Esophagus muscularis mucosa (tissue), 4 donors: ENCODE measurements at regions not wholly inside any gene's neighbourhood (a gene's known extent, or its start where the extent isn't known, plus 50 kb on each side); places are given as distances from the start of the nearest gene placed in this dataset.
"Not testable (repeated sequence)": the region's sequence is repeated elsewhere in the genome, so short reads cannot be mapped to it uniquely, and the experiment has no call there.

Experiments
- DNase-seq: peaks from one replicate; pipeline ENCODE4 v3.0.0-alpha.2; 2017; ENCODE audit errors: extremely low spot score
- H3K27ac ChIP-seq, 4 donors: fragments of 200-600 bp; sonication (generic); replicated peaks in 1 of 4; 1 replicate in 3 of 4; 2 replicates in 1 of 4; pipeline ENCODE4 v1.5.1; 2016 to 2019; ENCODE audit warnings: mild to moderate bottlenecking in 1 of 4
- H3K27me3 ChIP-seq, 4 donors: fragments of 200-600 bp; sonication (generic); one replicate each; pipeline versions ENCODE4 v1.5.1 to v1.6.0; 2016 to 2019
- H3K36me3 ChIP-seq, 4 donors: fragments of 200-600 bp; sonication (generic); one replicate each; pipeline ENCODE4 v1.5.1; 2016 to 2019
- H3K4me1 ChIP-seq, 4 donors: fragments of 200-600 bp; sonication (generic); one replicate each; pipeline ENCODE4 v1.5.1; 2016 to 2019
- H3K4me3 ChIP-seq, 4 donors: fragments of 200-600 bp; sonication (generic); 1 replicate in 2 of 4; 2 replicates in 2 of 4; pipeline ENCODE4 v1.5.1; 2016 to 2019; ENCODE audit warnings: mild to moderate bottlenecking in 4 of 4, moderate library complexity in 1 of 4
- H3K9me3 ChIP-seq, 4 donors: fragments of 200-600 bp; sonication (generic); 1 replicate in 3 of 4; 2 replicates in 1 of 4; pipeline ENCODE4 v1.5.1; 2016 to 2019
- EP300 ChIP-seq: sonication (generic); formaldehyde crosslinking; IDR thresholded peaks from one replicate; pipeline ENCODE4 v1.6.1; 2017; ENCODE audit warnings: antibody characterized with exemption
- POLR2A ChIP-seq: fragments of 450-650 bp; IDR thresholded peaks from one replicate; pipeline ENCODE4 v1.6.1; 2017; ENCODE audit warnings: antibody characterized with exemption, moderate library complexity, mild to moderate bottlenecking, low read depth
- POLR2AphosphoS5 ChIP-seq, 2 donors: sonication (generic); formaldehyde crosslinking; IDR thresholded peaks; one replicate each; pipeline ENCODE4 v1.6.1; 2017; ENCODE audit warnings: antibody characterized with exemption in 2 of 2
- WGBS: methylation state at CpG from one replicate; pipeline ENCODE4 v1.1.5; 2018; 5-methylcytosine and 5-hydroxymethylcytosine counted together
- intact Hi-C: fragments of 100-400 bp; cut with DNase I; formaldehyde crosslinking; loops from one replicate; pipeline ENCODE4 v1.15.1; 2023
- TF ChIP-seq, protein P1 (sequence below), 3 experiments: fragments of 200-600 bp in 2 of 3; fragments of 450-650 bp in 1 of 3; sonication (generic) in 2 of 3; IDR thresholded peaks; one replicate each; pipeline ENCODE4 v1.5.1; 2017 to 2019; ENCODE audit warnings: antibody characterized with exemption in 3 of 3, mild to moderate bottlenecking in 2 of 3, moderate library complexity in 1 of 3

- 100% methylated on average over 1 of the region's 1 CpG for WGBS
- TF ChIP-seq POLR2AphosphoS5 (IDR thresholded peaks at IDR 0.05) (no peak), EP300 (no peak), POLR2A (no peak)
- TF ChIP-seq, protein P1, sequence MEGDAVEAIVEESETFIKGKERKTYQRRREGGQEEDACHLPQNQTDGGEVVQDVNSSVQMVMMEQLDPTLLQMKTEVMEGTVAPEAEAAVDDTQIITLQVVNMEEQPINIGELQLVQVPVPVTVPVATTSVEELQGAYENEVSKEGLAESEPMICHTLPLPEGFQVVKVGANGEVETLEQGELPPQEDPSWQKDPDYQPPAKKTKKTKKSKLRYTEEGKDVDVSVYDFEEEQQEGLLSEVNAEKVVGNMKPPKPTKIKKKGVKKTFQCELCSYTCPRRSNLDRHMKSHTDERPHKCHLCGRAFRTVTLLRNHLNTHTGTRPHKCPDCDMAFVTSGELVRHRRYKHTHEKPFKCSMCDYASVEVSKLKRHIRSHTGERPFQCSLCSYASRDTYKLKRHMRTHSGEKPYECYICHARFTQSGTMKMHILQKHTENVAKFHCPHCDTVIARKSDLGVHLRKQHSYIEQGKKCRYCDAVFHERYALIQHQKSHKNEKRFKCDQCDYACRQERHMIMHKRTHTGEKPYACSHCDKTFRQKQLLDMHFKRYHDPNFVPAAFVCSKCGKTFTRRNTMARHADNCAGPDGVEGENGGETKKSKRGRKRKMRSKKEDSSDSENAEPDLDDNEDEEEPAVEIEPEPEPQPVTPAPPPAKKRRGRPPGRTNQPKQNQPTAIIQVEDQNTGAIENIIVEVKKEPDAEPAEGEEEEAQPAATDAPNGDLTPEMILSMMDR (IDR thresholded peaks at IDR 0.05): no peak
- Histone ChIP-seq H3K4me1 (no peaks in the 10 kb centered on the region), H3K9me3 (no peaks in the 10 kb centered on the region), H3K27ac (no peak overlapping the region), H3K27me3 (no peaks in the 10 kb centered on the region), H3K4me3 (no peak overlapping the region), H3K36me3 (no peaks in the 10 kb centered on the region)
- DNase-seq: no peak
- intact Hi-C loops: no loop called here
Measured at GRCh38 chr10:33968983-33969382, 634.5 kb upstream of the NRP1 start.

- intact Hi-C loops: no loop called here
- 94% methylated on average over 5 of the region's 5 CpGs for WGBS
- H3K27ac ChIP-seq: no peak overlapping the region
- no peaks in the 10 kb centered on the region for H3K9me3 ChIP-seq
- no peaks in the 10 kb centered on the region for H3K4me1 ChIP-seq
- TF ChIP-seq POLR2A: no peak
- TF ChIP-seq POLR2AphosphoS5 (IDR thresholded peaks at IDR 0.05): no peak
- TF ChIP-seq EP300: no peak
- TF ChIP-seq, protein P1 (IDR thresholded peaks at IDR 0.05): no peak
- DNase-seq: no peak
- no peaks in the 10 kb centered on the region for H3K36me3 ChIP-seq
- no peak overlapping the region for H3K4me3 ChIP-seq
- no peaks in the 10 kb centered on the region for H3K27me3 ChIP-seq
Measured at GRCh38 chr10:33967606-33968120, 633.2 kb upstream of the NRP1 start.

DNA sequence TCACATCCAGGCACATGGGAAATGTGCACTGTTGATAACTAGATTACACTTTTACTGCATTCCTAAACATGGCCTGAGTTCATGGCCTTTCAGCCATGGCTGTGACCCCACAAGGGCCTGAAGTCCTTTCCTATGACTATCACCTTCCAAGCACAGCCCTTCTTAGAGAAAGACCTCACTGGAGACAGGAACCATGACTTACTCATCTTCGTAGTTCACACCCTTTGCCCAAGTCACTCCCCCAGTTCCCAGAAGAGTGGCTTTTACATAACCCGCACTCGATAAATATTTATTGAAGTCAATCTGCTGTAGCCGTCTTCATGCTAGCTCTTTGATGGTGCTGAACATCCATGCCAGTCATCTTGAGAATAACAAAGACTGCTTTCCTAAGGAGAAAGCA is 632.5 kb upstream of the NRP1 start:
- Histone ChIP-seq H3K27me3 (no peaks in the 10 kb centered on the region), H3K4me3 (no peak overlapping the region), H3K9me3 (no peaks in the 10 kb centered on the region), H3K27ac (no peak overlapping the region), H3K4me1 (no peaks in the 10 kb centered on the region), H3K36me3 (no peaks in the 10 kb centered on the region)
- 88% methylated on average over 4 of the region's 4 CpGs for WGBS
- DNase-seq: no peak
- no peak for TF ChIP-seq POLR2AphosphoS5 (IDR thresholded peaks at IDR 0.05)
- TF ChIP-seq, protein P1 (IDR thresholded peaks at IDR 0.05): no peak
- TF ChIP-seq POLR2A: no peak
- no peak for TF ChIP-seq EP300
- intact Hi-C loops: no loop called here

DNA sequence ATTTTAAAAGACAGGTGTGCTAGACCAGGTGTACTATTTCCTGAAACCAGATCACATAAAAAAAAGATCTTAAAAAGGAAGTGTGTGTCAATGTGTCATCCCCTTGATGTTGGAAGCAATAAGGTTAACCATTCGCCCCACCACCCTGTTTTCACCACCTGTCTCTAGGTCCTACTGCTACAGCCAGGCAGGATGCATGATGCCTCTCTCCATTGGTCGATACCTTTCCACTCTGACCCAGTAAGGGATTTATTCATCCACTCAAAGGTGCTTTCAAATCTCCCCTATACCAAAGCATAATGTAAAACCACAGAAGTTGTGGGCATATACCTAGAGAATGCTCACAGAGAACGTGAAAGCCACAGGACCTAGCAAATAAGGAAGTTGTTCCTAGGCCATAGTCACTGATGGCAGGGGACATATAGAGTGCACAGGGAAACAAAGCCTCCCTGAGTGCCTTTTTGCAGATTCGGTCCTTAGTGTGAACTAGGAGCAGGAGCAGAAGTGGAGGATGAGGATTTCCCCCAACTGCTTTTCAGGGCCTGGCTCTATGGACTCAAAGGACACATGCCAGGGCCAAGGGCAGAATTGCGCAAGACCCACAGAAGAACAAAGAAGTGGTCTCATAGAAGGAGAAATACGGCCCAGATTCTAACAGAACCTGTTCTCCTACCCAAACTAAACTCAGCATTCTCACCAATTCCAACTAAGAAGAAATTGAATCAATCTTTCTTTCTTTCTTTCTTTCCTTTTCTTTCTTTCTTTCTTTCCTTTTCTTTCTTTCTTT is 631.5 kb upstream of the NRP1 start:
- Histone ChIP-seq H3K36me3 (no peaks in the 10 kb centered on the region), H3K27ac (no peak overlapping the region), H3K27me3 (no peaks in the 10 kb centered on the region), H3K9me3 (no peaks in the 10 kb centered on the region), H3K4me1 (no peaks in the 10 kb centered on the region), H3K4me3 (no peak overlapping the region)
- 85% methylated on average over 6 of the region's 6 CpGs for WGBS
- TF ChIP-seq POLR2AphosphoS5 (IDR thresholded peaks at IDR 0.05): no peak
- no peak for TF ChIP-seq EP300
- TF ChIP-seq, protein P1 (IDR thresholded peaks at IDR 0.05): no peak
- no peak for TF ChIP-seq POLR2A
- DNase-seq: no peak
- intact Hi-C loops: no loop called here

DNA sequence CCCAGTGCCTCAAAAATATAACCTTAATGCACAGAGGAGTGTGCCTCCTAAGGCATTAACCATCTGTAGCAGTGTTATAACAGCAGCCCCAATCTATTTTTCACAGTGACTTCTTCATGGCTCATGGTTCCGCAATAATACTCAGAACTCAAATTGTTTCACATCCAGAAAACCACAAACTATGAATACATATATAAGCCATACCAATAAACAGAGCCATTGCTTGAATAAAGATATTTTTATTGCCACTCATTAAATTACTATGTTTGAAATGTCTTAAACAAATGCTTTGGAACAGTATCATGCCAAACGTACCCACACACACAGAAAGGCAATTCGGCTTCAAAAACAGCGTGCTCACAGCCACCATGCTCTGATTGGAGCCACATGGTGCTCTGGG is 629.3 kb upstream of the NRP1 start:
- TF ChIP-seq EP300 (no peak), POLR2A (no peak), POLR2AphosphoS5 (IDR thresholded peaks at IDR 0.05) (no peak)
- TF ChIP-seq, protein P1 (IDR thresholded peaks at IDR 0.05): no peak
- WGBS: 94% methylated on average over 4 of the region's 4 CpGs
- no peak overlapping the region for H3K4me3 ChIP-seq
- no peak for DNase-seq
- H3K27me3 ChIP-seq: no peaks in the 10 kb centered on the region
- H3K9me3 ChIP-seq: no peaks in the 10 kb centered on the region
- intact Hi-C loops: no loop called here
- no peaks in the 10 kb centered on the region for H3K36me3 ChIP-seq
- no peaks in the 10 kb centered on the region for H3K4me1 ChIP-seq
- no peak overlapping the region for H3K27ac ChIP-seq

- H3K9me3 ChIP-seq, H3K4me1 ChIP-seq, H3K27me3 ChIP-seq, H3K4me3 ChIP-seq, H3K36me3 ChIP-seq, intact Hi-C loops, DNase-seq, H3K27ac ChIP-seq: not testable (repeated sequence)
- 88% methylated on average over 4 of the region's 4 CpGs for WGBS
Measured at GRCh38 chr10:33956322-33956721, 621.9 kb upstream of the NRP1 start.
